ENCODE measurements at regions not wholly inside any gene's neighbourhood (a gene's known extent, or its start where the extent isn't known, plus 50 kb on each side); places are given as distances from the start of the nearest gene placed in this dataset.

DNA sequence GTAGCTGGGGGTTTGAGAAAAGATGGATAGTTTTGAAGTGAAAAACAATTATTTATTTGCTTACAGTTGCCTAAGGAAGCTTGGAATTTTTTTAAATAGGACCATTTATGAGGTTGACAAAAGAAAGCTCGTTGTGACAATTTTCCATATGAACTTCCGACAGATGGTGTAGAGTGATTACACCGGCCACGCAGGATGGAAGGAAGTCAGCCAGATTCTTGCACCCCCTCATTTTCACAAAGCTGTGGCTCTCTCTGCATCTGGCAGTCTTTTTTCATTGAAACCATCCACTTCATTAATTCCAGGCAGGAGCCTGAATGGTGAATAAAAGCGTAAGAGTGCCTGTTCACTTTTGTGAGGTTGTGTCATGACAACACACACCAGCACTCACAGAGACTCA is 1284.1 kb downstream of the AACS start:
- ChIA-PET POLR2A (ENCODE audit: partially characterized antibody) (no interaction called here), CTCF (ENCODE audit: partially characterized antibody) (interaction anchor here (0.7 to 1.9 kb wide), 4 partner anchors 9 to 279 kb away, joined by 3 to 9 read pairs (median 4); no protein-coding TSS in a partner anchor)
- H4K20me1 ChIP-seq (replicated peaks in 1 of 2; ENCODE audit: control insufficient read depth in 1 of 2, insufficient read depth in 2 of 2, low read length in 2 of 2), result no peaks in the 10 kb centered on the region
- no peak overlapping the region for H4K8ac ChIP-seq (ENCODE audit: extremely low read depth, insufficient read depth, low read length)
- FAIRE-seq (no peak), DNase-seq (ENCODE audit: low read depth in 1 of 2, low spot score in 2 of 2) (no peak)
- no peak overlapping the region for H3K14ac ChIP-seq (ENCODE audit: insufficient read length)
- no peak overlapping the region for H3K23ac ChIP-seq (ENCODE audit: insufficient read length)
- no peak overlapping the region for H2BK5ac ChIP-seq (ENCODE audit: low read depth, low read length)
- H3K56ac ChIP-seq (replicated peaks; ENCODE audit: insufficient read length, low read depth, low read length), result no peak overlapping the region
- H4K91ac ChIP-seq (replicated peaks; ENCODE audit: insufficient read length, low read length), result no peak overlapping the region
- no peak overlapping the region for H2BK15ac ChIP-seq (ENCODE audit: low read length)
- no peak overlapping the region for H2BK20ac ChIP-seq (ENCODE audit: low read length)
- H3K4ac ChIP-seq (replicated peaks; ENCODE audit: insufficient read length, low read depth, low read length), result no peak overlapping the region
- TF ChIP-seq CREB1 (IDR thresholded peaks at IDR 0.05) (no peak), RBBP5 (IDR thresholded peaks at IDR 0.05; ENCODE audit: borderline replicate concordance, low read depth, low read length) (no peak), SIX5 (IDR thresholded peaks at IDR 0.05; ENCODE audit: low read depth, low read length) (no peak), BRCA1 (IDR thresholded peaks at IDR 0.05; ENCODE audit: low read depth, low read length) (no peak), SIN3A (conservative IDR thresholded peaks at IDR 0.05 in 1 of 2, IDR thresholded peaks at IDR 0.05 in 1 of 2; ENCODE audit: low read depth in 1 of 2, low read length in 2 of 2) (no peak), CBX8 (IDR thresholded peaks at IDR 0.05; ENCODE audit: borderline replicate concordance, low read depth, low read length) (no peak), SP4 (IDR thresholded peaks at IDR 0.05; ENCODE audit: low read length) (no peak)
- H4K5ac ChIP-seq (ENCODE audit: insufficient read length, low read depth, low read length), result no peak overlapping the region
- H2BK12ac ChIP-seq (ENCODE audit: low read depth, low read length), result no peak overlapping the region
- no peaks in the 10 kb centered on the region for H3K36me3 ChIP-seq (ENCODE audit: control insufficient read depth in 2 of 4, insufficient read depth in 4 of 4, low read length in 3 of 4)
- H2AK5ac ChIP-seq (ENCODE audit: low read depth, low read length), result no peak overlapping the region
- no peak overlapping the region for H3K9ac ChIP-seq (replicated peaks in 1 of 4; ENCODE audit: extremely low read depth in 1 of 4, low read depth in 3 of 4, low read length in 3 of 4)
- no peak overlapping the region for H3K4me2 ChIP-seq (ENCODE audit: insufficient read depth in 1 of 2, low read depth in 2 of 2, low read length in 2 of 2)
- no peak overlapping the region for H2AFZ ChIP-seq (ENCODE audit: low read length)
- H3K23me2 ChIP-seq (ENCODE audit: low read depth, low read length), result no peaks in the 10 kb centered on the region
- 0 out of 4 replicates have a peak, but pooled peaks cover 0 to 5% of the 10 kb centered on the region in 2 experiments for H3K9me3 ChIP-seq (ENCODE audit: insufficient read depth in 2 of 2, low read depth in 1 of 2, low read length in 1 of 2)
- H3K79me2 ChIP-seq (ENCODE audit: control insufficient read depth in 1 of 2, insufficient read depth in 2 of 2, low read length in 2 of 2), result no peaks in the 10 kb centered on the region
- no peaks in the 10 kb centered on the region for H3K4me1 ChIP-seq (replicated peaks in 1 of 4; ENCODE audit: control insufficient read depth in 3 of 4, insufficient read depth in 4 of 4, low read length in 3 of 4)
- H3K18ac ChIP-seq (ENCODE audit: extremely low read depth, low read length), result no peak overlapping the region
- WGBS, 2 experiments (ENCODE audit: extremely low coverage in 1 of 2, insufficient coverage in 1 of 2, insufficient read length in 1 of 2, insufficient replicate concordance in 2 of 2, low coverage in 1 of 2, low lambda C conversion rate in 2 of 2, missing lambda C conversion rate in 1 of 2), result 95% methylated on average over 5 of the region's 5 CpGs; no CpG with 5 or more reads in 1 of the 2 experiments
- H3K4me3 ChIP-seq (ENCODE audit: extremely low read depth in 1 of 4, insufficient read depth in 2 of 4, low read depth in 3 of 4, low read length in 4 of 4), result no peak overlapping the region
- no peak overlapping the region for H3K27ac ChIP-seq (ENCODE audit: low read depth, low read length)
- H2BK120ac ChIP-seq (replicated peaks; ENCODE audit: low read depth, low read length), result no peak overlapping the region
- no peaks in the 10 kb centered on the region for H3K27me3 ChIP-seq (replicated peaks in 1 of 4; ENCODE audit: control insufficient read depth in 3 of 4, extremely low read depth in 1 of 4, insufficient read depth in 3 of 4, low read length in 3 of 4)
- no peaks in the 10 kb centered on the region for H3K79me1 ChIP-seq (ENCODE audit: low read depth, low read length)
